ENCODE measurements at regions not wholly inside any gene's neighbourhood (a gene's known extent, or its start where the extent isn't known, plus 50 kb on each side); places are given as distances from the start of the nearest gene placed in this dataset.

- no peak for DNase-seq
Observed at GRCh38 chr1:98813738-98814309, 152.3 kb downstream of the SNX7 start.

DNA sequence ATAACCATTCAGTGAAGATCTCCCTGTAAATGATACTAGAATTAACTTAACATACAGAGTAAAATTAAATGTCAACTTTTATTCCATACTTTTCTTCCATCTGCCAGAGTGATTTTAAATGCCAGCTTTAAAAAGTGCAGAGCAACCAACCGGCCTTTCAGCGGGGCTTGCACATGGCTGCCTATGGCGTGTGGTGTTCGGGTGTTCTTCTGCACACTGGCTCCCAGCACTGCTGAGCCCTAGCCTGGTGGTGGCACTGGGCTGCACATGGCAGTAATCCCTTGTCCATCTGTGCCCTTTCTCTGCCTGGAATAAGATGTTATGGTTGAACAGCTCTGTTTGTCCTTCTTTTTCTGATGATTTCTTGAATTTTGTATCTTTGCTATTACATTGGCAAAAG lies 156.3 kb downstream of the SNX7 start:
- DNase-seq, result peak in 1 of 2 experiments; percentile 42

DNA sequence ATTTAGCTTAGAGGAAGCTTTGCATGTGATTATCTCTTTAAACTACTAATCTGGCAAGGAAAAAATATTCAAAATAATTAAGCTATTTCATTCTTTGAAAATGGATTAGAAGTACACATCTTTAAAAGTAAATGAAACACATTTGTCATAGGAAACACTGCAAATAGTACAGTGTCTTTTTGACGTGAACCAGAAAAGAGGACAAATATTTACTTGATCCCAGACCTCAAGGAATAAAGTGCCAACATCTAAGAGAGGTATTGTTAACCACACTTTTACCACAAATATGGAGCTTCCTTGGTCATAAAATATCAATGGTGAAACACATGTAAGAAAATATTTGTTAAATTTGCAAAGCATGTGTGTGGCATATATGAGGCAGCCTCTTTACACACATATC lies 159.9 kb downstream of the SNX7 start:
- DNase-seq, result no peak

DNA sequence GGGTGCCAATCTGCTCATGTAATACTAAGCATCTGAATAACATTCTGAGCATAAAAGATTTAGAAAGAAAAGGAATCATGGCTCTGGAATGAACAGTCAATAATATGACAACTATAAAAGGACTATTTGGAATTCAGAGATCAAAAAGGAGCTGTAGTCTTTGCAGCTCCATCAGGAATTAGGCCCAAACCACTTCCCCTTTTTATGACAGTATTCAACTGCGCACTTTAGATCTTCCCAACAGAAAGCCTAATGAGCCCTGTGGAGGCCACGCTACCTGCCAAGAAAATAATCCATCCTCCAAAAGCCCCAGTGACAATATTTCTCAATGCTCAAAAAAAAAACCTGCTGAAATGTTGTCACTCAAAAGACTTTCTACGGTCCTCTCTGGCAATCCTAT lies 163.2 kb downstream of the SNX7 start:
- DNase-seq, result peak in 1 of 2 experiments; percentile 32

- no peak for DNase-seq
Observed at GRCh38 chr1:98827041-98827440, 165.5 kb downstream of the SNX7 start.

- no peak for DNase-seq
Observed at GRCh38 chr1:98839840-98840239, 164.8 kb downstream of the PLPPR5 start.
